ENCODE measurements at regions not wholly inside any gene's neighbourhood (a gene's known extent, or its start where the extent isn't known, plus 50 kb on each side); places are given as distances from the start of the nearest gene placed in this dataset.
"Not testable (repeated sequence)": the region's sequence is repeated elsewhere in the genome, so short reads cannot be mapped to it uniquely, and the experiment has no call there.

- DNase-seq (ENCODE audit: low read depth in 2 of 2) = no peak
Observed at GRCh38 chr2:8118940-8119781, 562.7 kb upstream of the ID2 start.

DNA sequence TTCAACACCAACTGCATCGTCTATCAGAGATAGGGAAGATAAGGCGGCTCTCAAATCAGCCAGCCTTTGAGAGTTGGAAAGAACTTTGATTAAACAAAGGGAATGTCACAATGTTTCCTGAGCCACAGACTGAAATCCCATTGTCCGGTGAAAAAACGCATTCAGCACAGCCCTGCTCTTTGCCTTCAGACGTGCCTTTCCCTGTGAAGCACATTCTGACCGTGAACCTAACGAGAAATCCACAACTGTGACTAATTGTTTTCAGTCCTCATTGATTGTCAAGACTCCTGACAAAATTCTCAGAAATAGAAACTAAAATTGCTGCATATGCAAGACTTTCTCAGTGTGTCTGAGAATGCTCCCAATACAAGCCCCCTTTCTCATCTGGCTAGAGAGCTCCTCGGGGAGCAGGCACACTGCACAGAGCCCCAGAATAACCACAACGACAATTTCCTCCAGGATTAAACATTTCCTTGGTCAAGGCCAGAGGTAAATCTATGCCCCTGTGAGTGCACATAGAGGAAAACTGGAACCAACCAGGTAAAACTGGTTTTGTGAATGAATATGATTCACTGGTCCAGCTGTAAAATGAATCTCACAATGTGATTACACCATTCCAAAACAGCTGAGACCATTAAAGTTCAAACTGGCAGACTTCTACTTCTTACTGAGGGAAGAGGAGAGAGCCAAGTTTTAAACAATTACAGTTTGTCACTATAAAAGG is 561.9 kb upstream of the ID2 start:
- DNase-seq (ENCODE audit: low read depth in 2 of 2) = no peak

- DNase-seq (ENCODE audit: low read depth in 2 of 2) = no peak
Observed at GRCh38 chr2:8120506-8120860, 561.4 kb upstream of the ID2 start.

DNA sequence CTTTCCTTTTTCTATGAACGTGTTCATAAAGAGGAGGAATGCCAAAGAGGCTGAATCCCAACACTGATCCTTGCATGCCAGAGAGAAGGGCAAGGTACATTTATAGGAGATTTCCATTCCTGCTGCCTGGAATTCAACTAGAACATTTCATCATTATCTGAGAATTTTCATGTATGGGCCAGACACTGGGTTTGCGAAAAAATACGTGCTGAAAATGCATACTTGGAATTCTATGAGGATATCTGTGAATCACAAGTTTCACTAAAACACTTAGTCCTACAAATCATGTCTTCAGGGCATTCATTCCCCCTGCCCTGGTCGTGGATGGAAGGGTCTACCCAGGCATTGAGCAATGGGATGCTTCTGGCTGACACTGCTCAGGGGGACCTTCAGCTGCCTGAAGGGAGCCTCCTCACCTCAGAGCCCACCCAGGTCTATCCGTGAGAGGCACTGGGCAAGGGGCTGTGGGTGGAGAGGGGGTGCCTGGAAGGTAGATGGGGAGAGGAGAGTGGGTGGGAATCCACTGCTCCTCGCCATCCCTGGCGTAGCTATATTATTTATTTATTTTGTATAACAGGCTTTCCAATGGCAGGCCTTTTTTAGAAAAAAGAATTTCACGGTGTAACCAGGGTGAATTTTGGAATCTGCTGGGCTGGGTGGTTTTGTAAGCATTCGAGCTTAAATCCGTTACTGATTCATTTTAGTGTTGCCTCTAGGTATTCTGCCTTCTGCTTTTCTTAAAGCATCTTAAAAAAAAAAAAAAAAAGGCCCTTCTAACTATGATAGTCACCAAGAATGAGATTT is 560.6 kb upstream of the ID2 start:
- DNase-seq (ENCODE audit: low read depth in 2 of 2) = no peak

- no peak for DNase-seq (ENCODE audit: low read depth in 2 of 2)
Observed at GRCh38 chr2:8121826-8122513, 559.9 kb upstream of the ID2 start.

- no peak for DNase-seq (ENCODE audit: low read depth in 2 of 2)
Observed at GRCh38 chr2:8122520-8122919, 559.3 kb upstream of the ID2 start.

GRCh38 chr2:8123464-8123863 is 558.4 kb upstream of the ID2 start:
- DNase-seq (ENCODE audit: low read depth in 2 of 2) = no peak

GRCh38 chr2:8125741-8126711 is 555.8 kb upstream of the ID2 start:
- no peak for DNase-seq (ENCODE audit: low read depth in 2 of 2)

DNA sequence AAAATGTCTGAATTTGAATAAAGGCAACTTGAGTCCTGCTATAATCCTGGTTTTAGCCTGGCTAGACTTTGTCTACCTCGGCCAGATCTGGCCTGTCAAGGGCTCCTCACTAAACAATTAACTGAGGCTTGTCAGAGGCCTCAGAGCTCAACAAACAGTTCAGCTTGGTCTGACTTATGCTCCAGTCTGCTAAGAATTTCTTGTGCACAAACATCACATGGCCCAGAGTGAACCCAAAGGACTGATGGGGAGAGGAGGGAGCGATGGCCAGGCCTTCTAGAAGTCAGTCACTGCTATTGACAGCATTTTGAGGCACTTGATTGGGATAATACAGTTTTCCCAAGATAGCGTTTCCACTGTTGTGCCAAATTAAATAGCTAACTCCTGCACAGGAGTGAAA is 555.1 kb upstream of the ID2 start:
- DNase-seq (ENCODE audit: low read depth in 2 of 2) = no peak

DNA sequence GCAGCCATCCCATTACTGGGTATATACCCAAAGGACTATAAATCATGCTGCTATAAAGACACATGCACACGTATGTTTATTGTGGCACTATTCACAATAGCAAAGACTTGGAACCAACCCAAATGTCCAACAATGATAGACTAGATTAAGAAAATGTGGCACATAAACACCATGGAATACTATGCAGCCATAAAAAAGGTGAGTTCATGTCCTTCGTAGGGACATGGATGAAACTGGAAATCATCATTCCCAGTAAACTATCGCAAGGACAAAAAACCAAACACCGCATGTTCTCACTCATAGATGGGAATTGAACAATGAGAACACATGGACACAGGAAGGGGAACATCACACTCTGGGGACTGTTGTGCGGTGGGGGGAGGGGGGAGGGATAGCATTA is 550.4 kb upstream of the ID2 start:
- not testable (repeated sequence) for DNase-seq (ENCODE audit: low read depth in 2 of 2)

- DNase-seq (ENCODE audit: low read depth in 2 of 2) = no peak
Observed at GRCh38 chr2:8132351-8132831, 549.5 kb upstream of the ID2 start.

GRCh38 chr2:8132879-8133278 is 549.0 kb upstream of the ID2 start:
- DNase-seq (ENCODE audit: low read depth in 2 of 2) = no peak

DNA sequence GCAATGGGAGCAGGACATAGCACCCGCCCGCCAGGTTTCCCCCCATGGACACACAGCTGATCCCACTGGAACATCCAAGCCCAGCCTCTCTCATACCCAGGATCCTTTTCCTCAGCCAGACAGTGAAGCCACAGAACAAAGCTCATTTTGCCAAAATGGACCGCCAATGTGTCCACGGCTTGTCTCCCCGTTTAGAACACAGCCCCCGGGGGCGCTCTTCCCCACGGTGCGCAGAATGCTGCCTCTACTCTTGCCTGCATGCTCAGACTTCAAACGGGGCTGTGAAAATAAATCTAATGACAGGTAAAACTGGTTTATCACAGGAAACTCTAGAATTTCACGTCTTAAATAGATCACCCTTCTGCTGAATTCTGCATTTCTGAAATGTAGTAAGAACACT is 548.5 kb upstream of the ID2 start:
- no peak for DNase-seq (ENCODE audit: low read depth in 2 of 2)

GRCh38 chr2:8133913-8134472 is 547.9 kb upstream of the ID2 start:
- DNase-seq (ENCODE audit: low read depth in 2 of 2) = no peak

DNA sequence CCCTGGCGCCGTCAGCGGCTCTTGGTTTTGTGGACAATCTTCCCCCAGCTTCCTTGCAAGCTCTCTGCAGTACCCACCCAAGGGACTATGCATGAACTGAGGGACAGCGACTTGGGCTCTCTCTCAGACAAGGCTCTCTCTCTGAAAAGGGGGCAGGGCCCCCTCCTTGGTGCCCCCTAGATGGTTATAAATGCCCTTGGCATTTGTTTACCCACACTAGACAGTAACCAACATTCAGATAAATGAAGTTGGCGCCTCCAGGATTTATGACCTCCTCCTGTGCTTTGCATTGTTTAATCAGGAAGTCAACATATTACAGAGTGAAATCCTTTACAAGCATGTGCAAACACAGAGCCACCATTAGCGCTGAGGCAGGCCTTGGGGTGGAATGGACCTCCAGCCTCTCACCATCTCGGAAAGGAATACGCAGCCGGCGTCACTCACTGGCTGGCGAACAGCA is 547.4 kb upstream of the ID2 start:
- DNase-seq (ENCODE audit: low read depth in 2 of 2) = no peak

GRCh38 chr2:8134985-8135682 is 546.7 kb upstream of the ID2 start:
- DNase-seq (ENCODE audit: low read depth in 2 of 2) = no peak

- DNase-seq (ENCODE audit: low read depth in 2 of 2) = no peak
Observed at GRCh38 chr2:8137801-8138200, 544.1 kb upstream of the ID2 start.

GRCh38 chr2:8138525-8138922 is 543.3 kb upstream of the ID2 start:
- no peak for DNase-seq (ENCODE audit: low read depth in 2 of 2)

- DNase-seq (ENCODE audit: low read depth in 2 of 2) = no peak
Observed at GRCh38 chr2:8138923-8139667, 542.8 kb upstream of the ID2 start.

Measured in activated CD8-positive, alpha-beta memory T cell treated with anti-CD3 and anti-CD28 coated beads for 4 hours (primary cell).